ENCODE measurements at regions not wholly inside any gene's neighbourhood (a gene's known extent, or its start where the extent isn't known, plus 50 kb on each side); places are given as distances from the start of the nearest gene placed in this dataset.

- H3K4me1 ChIP-seq = no peaks in the 10 kb centered on the region
- no peaks in the 10 kb centered on the region for H3K27me3 ChIP-seq
- H3K4me3 ChIP-seq = no peak overlapping the region
- no peak for TF ChIP-seq EP300 (IDR thresholded peaks at IDR 0.05)
- no peak for TF ChIP-seq POLR2A (IDR thresholded peaks at IDR 0.05)
- no peak for TF ChIP-seq CTCF (IDR thresholded peaks at IDR 0.05)
- TF ChIP-seq POLR2AphosphoS5 (IDR thresholded peaks at IDR 0.05) = no peak
- H3K36me3 ChIP-seq = no peaks in the 10 kb centered on the region
- no peak overlapping the region for H3K27ac ChIP-seq
- ATAC-seq = no peak
- H3K9me3 ChIP-seq = no peaks in the 10 kb centered on the region
- 88 to 99% methylated on average over 2 to 5 of the region's 6 CpGs for WGBS, 2 donors (ENCODE audit: low coverage in 1 of 2)
These were observed 519.1 kb downstream of the INHBA start for GRCh38 chr7:41183741-41184140.

DNA sequence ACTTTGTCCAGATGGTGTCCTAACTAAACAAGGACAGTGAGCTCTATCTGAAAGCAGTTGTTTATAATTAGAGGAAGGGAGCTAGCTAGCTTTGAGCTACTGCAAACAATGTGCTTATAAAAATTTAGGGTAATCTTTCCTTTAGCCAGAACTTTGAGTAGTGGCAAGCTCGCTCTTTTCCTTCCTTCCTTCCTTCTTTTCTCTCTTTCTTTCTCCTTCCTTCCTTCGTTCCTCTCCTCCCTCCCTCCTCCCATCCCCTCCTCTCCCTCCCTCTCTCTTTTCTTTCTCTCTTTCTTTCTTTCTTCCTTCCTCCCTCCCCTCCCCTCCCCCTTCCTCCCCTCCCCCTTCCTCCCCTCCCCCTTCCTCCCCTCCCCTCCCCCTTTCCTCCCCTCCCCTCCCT, 520.1 kb downstream of the INHBA start:
- no peaks in the 10 kb centered on the region for H3K9me3 ChIP-seq
- no peaks in the 10 kb centered on the region for H3K27me3 ChIP-seq
- H3K4me1 ChIP-seq = no peaks in the 10 kb centered on the region
- H3K4me3 ChIP-seq = no peak overlapping the region
- TF ChIP-seq EP300 (IDR thresholded peaks at IDR 0.05) = no peak
- no peak for TF ChIP-seq CTCF (IDR thresholded peaks at IDR 0.05)
- TF ChIP-seq POLR2A (IDR thresholded peaks at IDR 0.05) = no peak
- TF ChIP-seq POLR2AphosphoS5 (IDR thresholded peaks at IDR 0.05) = no peak
- H3K36me3 ChIP-seq = no peaks in the 10 kb centered on the region
- no peak overlapping the region for H3K27ac ChIP-seq
- no peak for ATAC-seq
- 86 to 100% methylated on average over 1 to 2 of the region's 2 CpGs for WGBS, 2 donors (ENCODE audit: low coverage in 1 of 2)

DNA sequence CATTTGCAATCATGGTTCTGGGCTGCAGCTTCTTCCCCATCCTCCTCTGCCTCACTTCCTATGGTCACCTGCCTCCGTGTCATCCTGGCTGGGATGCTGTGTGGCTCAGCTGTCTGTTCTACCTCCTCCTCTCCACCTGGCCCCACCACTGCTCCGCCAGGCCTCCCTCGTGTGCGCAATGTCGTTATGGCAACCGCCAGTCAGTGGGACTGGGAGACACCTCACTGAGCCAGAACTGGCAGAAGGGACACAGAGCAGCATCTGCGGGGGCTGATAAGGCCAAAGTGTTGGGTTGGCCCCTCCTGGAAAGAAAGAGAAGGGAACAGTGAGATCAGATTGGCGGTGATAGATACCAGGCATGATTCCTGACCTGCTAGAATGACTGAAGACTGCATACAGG, 527.5 kb downstream of the INHBA start:
- Histone ChIP-seq H3K9me3 (no peaks in the 10 kb centered on the region), H3K4me3 (no peak overlapping the region), H3K27me3 (no peaks in the 10 kb centered on the region), H3K27ac (no peak overlapping the region), H3K36me3 (no peaks in the 10 kb centered on the region), H3K4me1 (no peaks in the 10 kb centered on the region)
- no peak for ATAC-seq
- TF ChIP-seq EP300 (IDR thresholded peaks at IDR 0.05) (no peak), POLR2AphosphoS5 (IDR thresholded peaks at IDR 0.05) (no peak), CTCF (IDR thresholded peaks at IDR 0.05) (no peak), POLR2A (IDR thresholded peaks at IDR 0.05) (no peak)
- 72% methylated on average over 4 of the region's 8 CpGs; no CpG with 5 or more reads in 1 of the 2 donors for WGBS, 2 donors (ENCODE audit: low coverage in 1 of 2)

- Histone ChIP-seq H3K9me3 (no peaks in the 10 kb centered on the region), H3K4me3 (no peak overlapping the region), H3K4me1 (no peaks in the 10 kb centered on the region), H3K27me3 (no peaks in the 10 kb centered on the region), H3K27ac (no peak overlapping the region), H3K36me3 (no peaks in the 10 kb centered on the region)
- 93 to 100% methylated on average over 2 of the region's 2 CpGs for WGBS, 2 donors (ENCODE audit: low coverage in 1 of 2)
- no peak for TF ChIP-seq CTCF (IDR thresholded peaks at IDR 0.05)
- no peak for TF ChIP-seq EP300 (IDR thresholded peaks at IDR 0.05)
- TF ChIP-seq POLR2AphosphoS5 (IDR thresholded peaks at IDR 0.05) = no peak
- TF ChIP-seq POLR2A (IDR thresholded peaks at IDR 0.05) = no peak
- ATAC-seq = no peak
These were observed 528.4 kb downstream of the INHBA start for GRCh38 chr7:41174521-41174920.

- Histone ChIP-seq H3K27me3 (no peaks in the 10 kb centered on the region), H3K36me3 (no peaks in the 10 kb centered on the region), H3K27ac (no peak overlapping the region), H3K9me3 (no peaks in the 10 kb centered on the region), H3K4me3 (no peak overlapping the region), H3K4me1 (no peaks in the 10 kb centered on the region)
- no peak for ATAC-seq
- WGBS, 2 donors (ENCODE audit: low coverage in 1 of 2) = 75 to 100% methylated on average over 1 to 2 of the region's 2 CpGs
- TF ChIP-seq CTCF (IDR thresholded peaks at IDR 0.05) (no peak), POLR2A (IDR thresholded peaks at IDR 0.05) (no peak), EP300 (IDR thresholded peaks at IDR 0.05) (no peak), POLR2AphosphoS5 (IDR thresholded peaks at IDR 0.05) (no peak)
These were observed 532.4 kb downstream of the INHBA start for GRCh38 chr7:41170466-41170865.
